GM23338 (cell line): ENCODE measurements at regions not wholly inside any gene's neighbourhood (a gene's known extent, or its start where the extent isn't known, plus 50 kb on each side); places are given as distances from the start of the nearest gene placed in this dataset.

Source experiments
- ATAC-seq: fragments of 200-7000 bp; cut with Tn5 transposase; 3 replicates; pipeline ENCODE4 v1.9.1; 2020
- DNase-seq: peaks from one replicate; pipeline ENCODE4 v3.0.0-alpha.2; 2015; ENCODE audit warnings: low spot score
- H2AFZ ChIP-seq: fragments of 200-600 bp; sonication (generic); 2 replicates; pipeline ENCODE4 v1.8.0; 2016; ENCODE audit warnings: antibody characterized with exemption, mild to moderate bottlenecking, moderate library complexity
- H3F3A ChIP-seq: fragments of 200-600 bp; sonication (generic); replicated peaks from 2 replicates; pipeline ENCODE4 v1.8.0; 2017; ENCODE audit warnings: antibody characterized with exemption, mixed run types, low read depth
- H3K27ac ChIP-seq: fragments of 200-600 bp; sonication (generic); 2 replicates; pipeline ENCODE4 v1.6.1; 2016; ENCODE audit warnings: low read depth
- H3K27me3 ChIP-seq: fragments of 200-600 bp; sonication (generic); 2 replicates; pipeline ENCODE4 v1.8.0; 2016; ENCODE audit warnings: mild to moderate bottlenecking, mixed run types, moderate library complexity; ENCODE audit not compliant: insufficient read depth
- H3K36me3 ChIP-seq: fragments of 200-600 bp; sonication (generic); 2 replicates; pipeline ENCODE4 v1.8.0; 2016; ENCODE audit warnings: mild to moderate bottlenecking; ENCODE audit not compliant: insufficient read depth
- H3K4me1 ChIP-seq: fragments of 200-600 bp; sonication (generic); 2 replicates; pipeline ENCODE4 v1.8.0; 2016; ENCODE audit warnings: mild to moderate bottlenecking, moderate library complexity; ENCODE audit not compliant: insufficient read depth
- H3K4me2 ChIP-seq: fragments of 200-600 bp; sonication (generic); 2 replicates; pipeline ENCODE4 v1.7.1; 2017; ENCODE audit warnings: mixed run types
- H3K4me3 ChIP-seq: fragments of 200-600 bp; sonication (generic); 2 replicates; pipeline ENCODE4 v1.6.1; 2016; ENCODE audit warnings: mixed run types
- H3K79me2 ChIP-seq: fragments of 200-600 bp; sonication (generic); replicated peaks from 2 replicates; pipeline ENCODE4 v1.8.0; 2017; ENCODE audit warnings: mild to moderate bottlenecking; ENCODE audit not compliant: insufficient read depth
- H3K9me2 ChIP-seq: fragments of 200-600 bp; sonication (generic); 2 replicates; pipeline ENCODE4 v1.8.0; 2017; ENCODE audit not compliant: insufficient read depth
- H4K20me1 ChIP-seq: fragments of 200-600 bp; sonication (generic); replicated peaks from 2 replicates; pipeline ENCODE4 v1.8.0; 2017; ENCODE audit warnings: mild to moderate bottlenecking; ENCODE audit not compliant: insufficient read depth
- H3K27ac Mint-ChIP-seq: 2 replicates; pipeline ENCODE4 v1.8.0; 2020; ENCODE audit warnings: inconsistent platforms, mild to moderate bottlenecking, moderate library complexity, mixed read lengths
- H3K27me3 Mint-ChIP-seq: 3 replicates; pipeline ENCODE4 v1.8.0; 2022; ENCODE audit warnings: low read depth, mild to moderate bottlenecking, moderate library complexity, mixed read lengths, inconsistent platforms; ENCODE audit not compliant: insufficient read depth, poor library complexity
- H3K36me3 Mint-ChIP-seq: 3 replicates; pipeline ENCODE4 v1.8.0; 2021; ENCODE audit warnings: low read depth, mild to moderate bottlenecking, inconsistent platforms, moderate library complexity, mixed read lengths
- H3K4me1 Mint-ChIP-seq: 3 replicates; pipeline ENCODE4 v1.8.0; 2020; ENCODE audit warnings: mild to moderate bottlenecking, inconsistent platforms, mixed read lengths
- H3K4me3 Mint-ChIP-seq: 3 replicates; pipeline ENCODE4 v1.8.0; 2021; ENCODE audit warnings: moderate library complexity, mild to moderate bottlenecking, inconsistent platforms, mixed read lengths
- H3K9me3 Mint-ChIP-seq: 3 replicates; pipeline ENCODE4 v1.8.0; 2020; ENCODE audit warnings: moderate library complexity, mild to moderate bottlenecking, inconsistent platforms, mixed read lengths
- CREB1 ChIP-seq: fragments of 250-450 bp; sonication (Bioruptor Pico); IDR thresholded peaks from 2 replicates; pipeline ENCODE4 v1.5.0; 2020; ENCODE audit warnings: low read depth, mild to moderate bottlenecking, moderate library complexity
- ETS1 ChIP-seq: IDR thresholded peaks from 2 replicates; pipeline ENCODE4 v1.6.1; 2016; ENCODE audit warnings: antibody characterized with exemption
- EZH2 ChIP-seq: fragments of 200-600 bp; sonication (generic); IDR thresholded peaks from one replicate; pipeline ENCODE4 v1.8.0; 2017; ENCODE audit warnings: antibody characterized with exemption, mild to moderate bottlenecking, low read depth; ENCODE audit not compliant: unreplicated experiment
- EZH2phosphoT487 ChIP-seq: fragments of 200-600 bp; sonication (generic); IDR thresholded peaks from one replicate; pipeline ENCODE4 v1.8.1; 2018; ENCODE audit warnings: antibody characterized with exemption; ENCODE audit not compliant: unreplicated experiment
- JUNB ChIP-seq: IDR thresholded peaks from one replicate; pipeline ENCODE4 v1.6.1; 2016; ENCODE audit warnings: antibody characterized with exemption; ENCODE audit not compliant: unreplicated experiment
- NANOG ChIP-seq: IDR thresholded peaks from 2 replicates; pipeline ENCODE4 v1.6.1; 2016; ENCODE audit warnings: antibody characterized with exemption, borderline replicate concordance
- POLR2AphosphoS5 ChIP-seq: IDR thresholded peaks from 2 replicates; pipeline ENCODE4 v1.6.1; 2016; ENCODE audit warnings: antibody characterized with exemption, low read depth
- STAT1 ChIP-seq: IDR thresholded peaks from one replicate; pipeline ENCODE4 v1.6.1; 2016; ENCODE audit warnings: antibody characterized with exemption; ENCODE audit not compliant: unreplicated experiment
- ZNF114 ChIP-seq: fragments of 250-450 bp; sonication (Bioruptor Pico); IDR thresholded peaks from 2 replicates; pipeline ENCODE4 v1.5.0; 2020; ENCODE audit warnings: mild to moderate bottlenecking, moderate library complexity
- ZNF331 ChIP-seq: fragments of 250-450 bp; sonication (Bioruptor Pico); IDR thresholded peaks from 2 replicates; pipeline ENCODE4 v1.5.0; 2020; ENCODE audit warnings: low read depth, mild to moderate bottlenecking, moderate library complexity
- TF ChIP-seq, protein P1 (sequence below): IDR thresholded peaks from one replicate; pipeline ENCODE4 v1.6.1; 2018; ENCODE audit warnings: antibody characterized with exemption; ENCODE audit not compliant: unreplicated experiment
- TF ChIP-seq, protein P2 (sequence below), 2 experiments: fragments of 200-600 bp in 1 of 2; sonication (generic) in 1 of 2; conservative IDR thresholded peaks; 2 replicates each; pipeline versions ENCODE4 v1.5.1 to v1.6.1; 2016 to 2017; ENCODE audit warnings: antibody characterized with exemption in 2 of 2, low read depth in 2 of 2, mild to moderate bottlenecking in 2 of 2, moderate library complexity in 1 of 2

DNA sequence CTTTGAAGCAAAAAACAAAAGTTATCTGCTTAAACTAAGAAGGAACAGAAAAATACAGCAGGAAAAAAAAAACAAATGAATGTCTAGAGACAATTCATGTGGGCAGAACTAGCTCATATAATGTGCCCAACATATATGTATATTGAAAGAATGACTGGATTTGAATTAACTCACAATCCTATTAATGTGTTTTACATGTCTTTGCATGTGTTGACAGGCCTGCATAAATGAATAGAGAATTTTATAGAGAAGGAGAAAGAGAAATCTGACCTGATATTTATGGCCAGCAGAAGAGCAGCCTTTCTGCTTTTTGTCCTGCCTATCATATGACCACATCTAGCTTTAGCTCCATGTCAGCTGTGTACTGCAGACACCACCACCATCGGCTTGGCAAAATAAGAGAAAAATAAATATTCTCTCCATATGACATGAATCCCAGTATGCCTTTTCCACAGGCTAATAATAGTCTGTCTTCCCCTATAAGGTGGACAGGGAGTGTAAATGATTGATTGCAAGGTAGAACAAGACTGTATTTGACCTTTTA is 171.5 kb upstream of the PALMD start:
- TF ChIP-seq JUNB (no peak), POLR2AphosphoS5 (no peak), EZH2 (no peak), EZH2phosphoT487 (no peak)
- TF ChIP-seq, protein P1, sequence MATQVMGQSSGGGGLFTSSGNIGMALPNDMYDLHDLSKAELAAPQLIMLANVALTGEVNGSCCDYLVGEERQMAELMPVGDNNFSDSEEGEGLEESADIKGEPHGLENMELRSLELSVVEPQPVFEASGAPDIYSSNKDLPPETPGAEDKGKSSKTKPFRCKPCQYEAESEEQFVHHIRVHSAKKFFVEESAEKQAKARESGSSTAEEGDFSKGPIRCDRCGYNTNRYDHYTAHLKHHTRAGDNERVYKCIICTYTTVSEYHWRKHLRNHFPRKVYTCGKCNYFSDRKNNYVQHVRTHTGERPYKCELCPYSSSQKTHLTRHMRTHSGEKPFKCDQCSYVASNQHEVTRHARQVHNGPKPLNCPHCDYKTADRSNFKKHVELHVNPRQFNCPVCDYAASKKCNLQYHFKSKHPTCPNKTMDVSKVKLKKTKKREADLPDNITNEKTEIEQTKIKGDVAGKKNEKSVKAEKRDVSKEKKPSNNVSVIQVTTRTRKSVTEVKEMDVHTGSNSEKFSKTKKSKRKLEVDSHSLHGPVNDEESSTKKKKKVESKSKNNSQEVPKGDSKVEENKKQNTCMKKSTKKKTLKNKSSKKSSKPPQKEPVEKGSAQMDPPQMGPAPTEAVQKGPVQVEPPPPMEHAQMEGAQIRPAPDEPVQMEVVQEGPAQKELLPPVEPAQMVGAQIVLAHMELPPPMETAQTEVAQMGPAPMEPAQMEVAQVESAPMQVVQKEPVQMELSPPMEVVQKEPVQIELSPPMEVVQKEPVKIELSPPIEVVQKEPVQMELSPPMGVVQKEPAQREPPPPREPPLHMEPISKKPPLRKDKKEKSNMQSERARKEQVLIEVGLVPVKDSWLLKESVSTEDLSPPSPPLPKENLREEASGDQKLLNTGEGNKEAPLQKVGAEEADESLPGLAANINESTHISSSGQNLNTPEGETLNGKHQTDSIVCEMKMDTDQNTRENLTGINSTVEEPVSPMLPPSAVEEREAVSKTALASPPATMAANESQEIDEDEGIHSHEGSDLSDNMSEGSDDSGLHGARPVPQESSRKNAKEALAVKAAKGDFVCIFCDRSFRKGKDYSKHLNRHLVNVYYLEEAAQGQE: no peak
- TF ChIP-seq, protein P2, sequence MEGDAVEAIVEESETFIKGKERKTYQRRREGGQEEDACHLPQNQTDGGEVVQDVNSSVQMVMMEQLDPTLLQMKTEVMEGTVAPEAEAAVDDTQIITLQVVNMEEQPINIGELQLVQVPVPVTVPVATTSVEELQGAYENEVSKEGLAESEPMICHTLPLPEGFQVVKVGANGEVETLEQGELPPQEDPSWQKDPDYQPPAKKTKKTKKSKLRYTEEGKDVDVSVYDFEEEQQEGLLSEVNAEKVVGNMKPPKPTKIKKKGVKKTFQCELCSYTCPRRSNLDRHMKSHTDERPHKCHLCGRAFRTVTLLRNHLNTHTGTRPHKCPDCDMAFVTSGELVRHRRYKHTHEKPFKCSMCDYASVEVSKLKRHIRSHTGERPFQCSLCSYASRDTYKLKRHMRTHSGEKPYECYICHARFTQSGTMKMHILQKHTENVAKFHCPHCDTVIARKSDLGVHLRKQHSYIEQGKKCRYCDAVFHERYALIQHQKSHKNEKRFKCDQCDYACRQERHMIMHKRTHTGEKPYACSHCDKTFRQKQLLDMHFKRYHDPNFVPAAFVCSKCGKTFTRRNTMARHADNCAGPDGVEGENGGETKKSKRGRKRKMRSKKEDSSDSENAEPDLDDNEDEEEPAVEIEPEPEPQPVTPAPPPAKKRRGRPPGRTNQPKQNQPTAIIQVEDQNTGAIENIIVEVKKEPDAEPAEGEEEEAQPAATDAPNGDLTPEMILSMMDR (conservative IDR thresholded peaks at IDR 0.05; ENCODE audit: low read depth in 2 of 2): no peak
- Histone ChIP-seq H3K79me2 (no peaks in the 10 kb centered on the region), H2AFZ (peak overlapping the region; percentile 57; the same call in 1 of the 2 replicates), H4K20me1 (no peaks in the 10 kb centered on the region), H3K4me1 (no peaks in the 10 kb centered on the region), H3K27me3 (no peaks in the 10 kb centered on the region), H3K9me2 (no peaks in the 10 kb centered on the region), H3K36me3 (no peaks in the 10 kb centered on the region), H3F3A (no peaks in the 10 kb centered on the region), H3K27ac (no peak overlapping the region), H3K4me3 (no peak overlapping the region), H3K4me2 (no peak overlapping the region)
- Mint-ChIP-seq H3K36me3 (no peaks in the 10 kb centered on the region; the same call in 2 of the 3 replicates), H3K4me1 (peaks cover 3% of the 10 kb centered on the region; the same call in 1 of the 3 replicates), H3K27me3 (no peaks in the 10 kb centered on the region), H3K9me3 (peaks cover 7% of the 10 kb centered on the region; the same call in 1 of the 3 replicates), H3K27ac (no peak overlapping the region), H3K4me3 (no peak overlapping the region)
- DNase-seq: no peak
- ATAC-seq: no peak

- H3K4me3 ChIP-seq: no peak overlapping the region
- H3K79me2 ChIP-seq: no peaks in the 10 kb centered on the region
- peak overlapping the region; percentile 77; the same call in 1 of the 2 replicates for H2AFZ ChIP-seq
- H3K36me3 ChIP-seq: no peaks in the 10 kb centered on the region
- H3K4me3 Mint-ChIP-seq: no peak overlapping the region
- H3K4me2 ChIP-seq: no peak overlapping the region
- H3K9me3 Mint-ChIP-seq: peaks cover 7% of the 10 kb centered on the region; the same call in 1 of the 3 replicates
- no peaks in the 10 kb centered on the region for H3F3A ChIP-seq
- H3K27me3 ChIP-seq: no peaks in the 10 kb centered on the region
- H4K20me1 ChIP-seq: no peaks in the 10 kb centered on the region
- no peaks in the 10 kb centered on the region; the same call in 2 of the 3 replicates for H3K36me3 Mint-ChIP-seq
- H3K4me1 Mint-ChIP-seq: no peaks in the 10 kb centered on the region
- no peaks in the 10 kb centered on the region for H3K27me3 Mint-ChIP-seq
- no peak overlapping the region for H3K27ac Mint-ChIP-seq
- ATAC-seq (no peak), DNase-seq (no peak)
- no peaks in the 10 kb centered on the region for H3K4me1 ChIP-seq
- no peak overlapping the region for H3K27ac ChIP-seq
- H3K9me2 ChIP-seq: no peaks in the 10 kb centered on the region
- TF ChIP-seq EZH2 (no peak), CREB1 (no peak), NANOG (no peak), ZNF114 (no peak), EZH2phosphoT487 (no peak), JUNB (no peak), ETS1 (no peak), ZNF331 (no peak), POLR2AphosphoS5 (no peak), STAT1 (no peak)
- TF ChIP-seq, protein P2 (conservative IDR thresholded peaks at IDR 0.05; ENCODE audit: low read depth in 2 of 2): no peak
These were observed 169.9 kb upstream of the PALMD start for GRCh38 chr1:99476058-99476457.
